Fibroblast of skin of right biceps (primary cell): ENCODE measurements at regions not wholly inside any gene's neighbourhood (a gene's known extent, or its start where the extent isn't known, plus 50 kb on each side); places are given as distances from the start of the nearest gene placed in this dataset.
"Not testable (repeated sequence)": the region's sequence is repeated elsewhere in the genome, so short reads cannot be mapped to it uniquely, and the experiment has no call there.

ENCODE experiments used
- DNase-seq: peaks from one replicate; pipeline ENCODE4 v3.0.0-alpha.2; 2013

DNA sequence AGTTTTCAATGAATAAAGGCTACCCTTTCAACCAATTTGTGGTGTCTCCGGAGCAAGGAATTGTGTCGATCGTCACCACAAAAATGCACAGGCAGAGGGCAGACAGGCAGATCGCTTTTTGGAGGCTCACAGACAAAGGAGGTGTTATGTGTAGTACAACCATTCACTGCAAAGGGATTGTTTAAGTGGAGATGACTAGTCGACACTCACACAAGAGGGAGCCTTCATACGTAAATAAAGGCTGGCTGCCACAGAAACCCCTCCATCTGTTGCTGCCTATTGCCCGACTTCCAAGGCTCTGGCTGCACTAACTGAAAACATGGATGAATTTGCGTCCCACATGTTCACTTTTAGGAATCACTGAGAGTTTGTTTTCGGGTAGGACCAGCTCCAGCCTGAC, 281.1 kb downstream of the NKX6-1 start:
- no peak for DNase-seq

DNA sequence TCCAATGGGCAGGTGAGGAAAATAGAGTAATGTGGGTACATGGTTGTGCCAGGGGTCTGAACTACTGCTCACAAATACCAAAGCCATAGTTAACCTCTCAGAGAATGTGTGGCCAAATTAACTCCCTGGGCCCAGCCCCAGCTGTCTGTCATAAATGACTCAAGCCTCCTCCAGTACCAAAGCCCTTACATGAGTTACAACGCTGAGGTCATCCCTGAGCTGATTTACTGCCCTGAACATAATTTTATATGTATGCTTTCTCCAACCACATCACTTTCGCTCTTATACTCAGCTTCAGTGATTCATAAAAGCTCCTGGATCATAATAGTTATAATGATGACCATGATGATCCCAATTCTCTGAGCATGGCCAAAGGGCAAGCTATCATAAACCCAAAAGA, 283.9 kb downstream of the NKX6-1 start:
- no peak for DNase-seq

DNA sequence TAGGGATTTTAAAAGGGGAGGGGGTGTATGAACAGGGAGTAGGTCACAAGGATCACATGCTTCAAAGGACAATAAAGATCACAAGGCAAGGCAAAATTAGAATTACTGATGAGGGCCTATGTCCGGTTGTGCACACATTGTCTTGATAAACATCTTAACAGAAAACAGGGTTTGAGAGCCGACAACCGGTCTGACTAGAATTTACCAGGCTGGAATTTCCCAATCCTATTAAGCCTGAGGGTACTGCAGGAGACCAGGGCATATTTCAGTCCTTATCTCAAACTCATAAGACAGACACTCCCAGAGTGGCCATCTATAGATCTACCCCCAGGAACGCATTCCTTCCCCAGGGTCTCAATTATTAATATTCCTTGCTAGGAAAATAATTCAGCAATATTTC, 292.9 kb downstream of the NKX6-1 start:
- not testable (repeated sequence) for DNase-seq

DNA sequence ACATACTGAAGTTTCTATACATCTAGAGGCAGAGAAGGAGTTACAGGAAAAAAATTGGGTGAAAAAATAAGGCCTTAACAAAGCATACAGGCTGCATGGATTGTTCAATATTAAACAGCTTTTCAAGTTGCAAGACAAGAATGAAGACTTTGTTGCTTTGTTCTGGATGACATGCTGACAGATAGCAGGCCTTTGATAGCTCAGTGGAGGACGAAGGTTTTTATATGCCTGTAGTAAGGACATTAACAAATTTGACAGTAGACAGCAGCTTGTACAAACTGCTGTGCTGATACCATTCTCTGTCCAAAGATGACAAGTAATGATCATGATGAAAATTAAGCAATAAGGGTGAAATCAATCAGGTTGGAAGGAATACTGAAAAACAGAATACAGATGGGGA, 309.9 kb downstream of the NKX6-1 start:
- DNase-seq = no peak

DNA sequence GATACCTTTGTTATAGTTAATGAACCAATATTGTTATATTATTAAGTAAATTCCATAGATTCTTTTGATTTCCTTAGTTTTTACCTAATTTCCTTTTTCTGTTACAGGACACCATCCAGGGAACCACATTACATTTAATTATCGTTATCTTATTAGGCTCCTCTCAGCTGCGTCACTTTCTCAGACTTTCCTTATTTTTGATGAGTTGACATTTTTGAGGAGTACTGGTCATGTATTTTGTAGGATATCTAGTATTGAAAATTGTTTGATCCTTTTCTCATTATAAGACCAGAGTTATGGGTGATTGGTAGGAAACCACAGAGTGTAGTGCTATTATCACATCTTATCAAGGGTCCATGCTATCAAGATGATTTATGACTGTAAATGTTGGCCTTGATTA, 319.7 kb downstream of the NKX6-1 start:
- DNase-seq = no peak

DNA sequence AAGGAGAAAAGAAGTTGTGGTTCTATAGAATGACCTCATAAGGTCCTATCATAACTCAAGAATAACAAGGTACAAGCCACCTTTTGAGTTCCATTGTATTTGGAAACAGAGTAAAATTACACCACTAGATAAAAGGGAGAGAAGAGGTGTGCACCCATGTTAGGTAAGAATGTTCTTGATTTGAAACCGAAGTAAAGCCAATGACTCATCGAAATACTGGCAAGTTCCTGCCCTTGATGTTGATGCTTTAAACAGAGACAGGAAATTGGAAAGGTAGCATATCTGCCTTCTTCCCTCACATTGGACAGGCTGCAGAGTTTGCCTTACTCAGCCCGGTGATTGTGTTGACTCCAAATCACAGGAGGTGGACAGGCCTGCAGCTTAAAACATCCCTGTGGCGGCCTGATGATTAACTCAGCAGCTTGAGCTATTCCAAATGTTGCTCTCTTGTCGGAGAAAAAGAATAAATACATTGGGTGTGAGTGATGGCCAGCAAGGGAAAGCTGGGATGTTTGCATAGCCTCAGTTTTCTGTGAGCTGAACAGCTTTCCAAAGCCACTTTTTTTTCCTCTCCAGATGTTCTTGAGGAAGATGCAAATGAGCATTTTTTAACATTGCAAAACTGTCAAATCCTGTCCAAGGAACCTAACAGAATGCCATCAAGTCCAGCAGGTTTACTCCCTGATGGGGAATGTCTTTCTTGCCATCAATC, 321.1 kb downstream of the NKX6-1 start:
- no peak for DNase-seq

DNA sequence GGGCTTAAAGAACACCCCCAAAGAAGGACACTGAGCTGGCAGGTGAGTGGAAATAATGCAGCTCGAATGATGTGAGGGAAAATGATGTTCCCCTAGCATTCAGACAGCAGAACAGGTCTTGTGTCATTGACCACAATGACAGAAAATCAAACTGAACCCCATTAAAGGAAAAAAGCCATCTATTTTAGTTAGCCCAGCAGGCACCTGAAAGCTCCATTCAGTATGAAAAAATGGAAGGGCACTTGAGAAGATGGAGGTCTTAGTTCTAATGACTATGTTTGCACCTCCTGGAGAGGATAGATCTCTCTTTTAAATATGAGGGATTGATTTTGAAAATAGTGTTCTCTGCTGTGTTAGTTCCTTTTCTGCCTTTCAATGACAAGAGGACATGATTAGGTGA, 323.1 kb downstream of the NKX6-1 start:
- DNase-seq = no peak

DNA sequence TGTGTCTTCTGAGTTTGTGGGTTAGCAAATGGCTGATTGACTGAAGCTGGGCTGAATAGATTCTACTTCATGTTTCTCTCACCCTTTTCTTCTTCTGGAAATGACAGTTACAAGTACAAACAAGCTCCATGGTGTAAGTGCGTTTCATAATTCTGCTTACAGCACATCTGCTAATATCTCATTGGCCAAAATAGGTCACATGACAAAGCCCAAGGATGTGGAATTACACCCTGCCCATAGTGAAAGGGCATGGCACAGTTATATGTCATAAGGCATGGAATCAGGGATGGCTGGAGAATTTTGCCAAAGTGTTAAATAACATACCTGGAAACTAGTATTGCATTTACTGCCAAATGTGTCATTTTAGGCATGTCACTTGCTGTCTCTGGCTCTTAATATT, 327.2 kb downstream of the NKX6-1 start:
- DNase-seq = no peak

DNA sequence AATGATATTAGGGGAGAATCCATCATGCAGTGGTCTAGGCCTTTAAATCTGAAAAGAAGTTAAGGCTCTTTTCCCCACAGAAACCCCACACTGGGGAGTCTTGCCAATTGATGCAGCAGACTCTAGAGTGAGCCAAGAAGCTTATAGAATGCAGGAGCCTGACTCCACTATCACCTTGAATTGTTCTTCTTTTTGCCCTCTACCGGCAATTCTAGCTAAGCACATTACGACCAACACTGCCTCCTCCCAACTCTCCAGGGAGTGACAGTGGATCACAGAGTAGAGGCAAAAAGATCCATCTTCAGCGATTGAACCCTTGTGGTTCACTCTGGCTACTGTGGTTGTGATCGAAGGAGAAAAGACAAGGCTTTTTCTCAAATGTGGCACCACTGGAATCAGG, 331.5 kb downstream of the NKX6-1 start:
- DNase-seq = no peak

DNA sequence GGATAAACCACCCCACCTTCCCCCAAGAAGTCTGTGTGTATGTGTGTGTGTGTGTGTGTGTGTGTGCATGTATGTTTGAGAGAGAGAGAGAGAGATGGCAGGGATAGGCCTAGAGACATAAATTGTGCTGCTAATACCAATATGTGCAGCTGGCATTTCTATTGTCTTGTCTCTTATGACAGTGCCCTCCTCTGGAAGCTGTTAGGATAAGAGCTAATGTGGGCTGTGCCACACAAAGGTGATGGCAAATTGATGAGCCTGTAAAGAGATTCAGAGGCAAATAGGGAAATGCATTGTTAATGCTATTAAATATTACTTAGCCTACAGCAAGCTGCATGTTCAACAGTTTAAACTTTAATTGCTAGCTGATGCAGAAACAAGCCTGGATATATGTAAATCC, 332.0 kb downstream of the NKX6-1 start:
- no peak for DNase-seq

DNA sequence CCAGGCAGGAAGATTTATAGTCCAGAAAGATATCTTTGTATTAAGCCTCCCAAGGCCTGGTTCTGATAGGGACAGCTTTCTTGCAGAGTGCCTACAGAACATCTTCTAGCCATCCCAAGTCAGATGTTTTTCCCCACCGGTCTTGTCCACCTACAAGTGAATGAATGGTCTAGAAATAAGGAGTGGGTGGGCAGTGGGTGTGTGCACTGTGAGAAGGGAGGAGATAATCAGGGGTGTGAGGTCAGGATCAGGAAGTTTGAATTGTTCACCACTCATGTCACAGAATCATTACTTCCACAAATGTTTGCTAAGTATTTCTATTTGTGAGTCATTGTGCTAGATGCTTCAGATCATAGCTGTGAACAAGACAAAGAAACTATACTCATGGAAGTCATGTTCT, 332.6 kb downstream of the NKX6-1 start:
- DNase-seq = no peak

DNA sequence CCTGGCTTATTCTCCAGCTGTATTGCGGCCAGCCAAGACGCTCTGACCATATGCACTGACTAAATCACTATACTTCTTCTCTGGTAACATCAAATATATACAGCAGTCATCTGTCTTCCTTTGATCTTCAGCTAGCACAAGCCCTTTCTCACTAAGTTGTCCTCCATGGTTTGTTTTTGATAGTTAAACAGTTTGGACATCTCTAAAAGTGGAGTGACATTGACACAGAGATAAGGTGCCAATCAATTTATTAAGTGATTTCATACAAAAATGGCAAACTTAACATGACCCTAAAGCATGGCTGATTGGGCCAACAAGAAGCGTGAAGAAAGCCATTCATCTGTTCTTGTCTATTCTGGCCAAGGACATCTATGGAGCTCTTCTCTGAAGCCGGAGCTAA, 334.9 kb downstream of the NKX6-1 start:
- no peak for DNase-seq

DNA sequence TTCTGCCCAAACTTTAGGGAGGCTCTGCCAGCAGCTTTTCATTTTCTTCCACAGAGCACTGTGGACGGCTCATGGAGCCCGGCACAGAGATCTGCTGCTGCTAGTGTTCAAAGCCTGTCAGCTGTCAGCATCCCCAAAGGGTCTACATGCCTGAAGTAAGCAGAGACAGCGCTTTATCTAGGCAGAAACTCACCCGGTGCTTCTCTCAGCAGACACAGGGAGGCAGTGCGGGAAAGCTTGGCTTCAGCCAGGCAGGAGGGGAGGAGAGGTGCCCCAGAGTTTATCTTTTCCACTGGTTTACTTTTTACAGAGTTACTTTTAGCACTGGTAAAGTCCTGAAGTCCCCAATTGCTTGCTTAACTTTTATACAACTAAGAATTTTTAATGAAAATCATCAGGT, 339.3 kb downstream of the NKX6-1 start:
- DNase-seq = no peak

DNA sequence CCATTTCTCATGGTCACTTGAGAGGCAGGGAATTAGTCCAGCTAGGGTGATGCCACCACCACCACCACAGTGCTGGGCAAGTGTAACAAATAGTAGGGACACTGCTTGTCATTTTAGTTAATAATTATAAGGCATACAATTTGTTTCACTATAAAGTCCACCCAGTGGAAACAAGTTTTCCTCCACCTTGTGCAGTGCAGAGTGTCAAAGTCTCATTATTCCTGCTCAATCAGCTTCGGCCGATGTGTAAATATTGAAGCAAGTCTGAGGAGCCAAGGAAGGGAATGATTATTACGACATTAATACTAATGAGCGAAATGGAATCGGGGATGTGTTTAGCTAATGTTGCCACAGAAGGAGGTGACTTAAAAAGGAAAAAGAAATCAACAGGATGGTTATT, 340.4 kb downstream of the NKX6-1 start:
- DNase-seq = no peak

DNA sequence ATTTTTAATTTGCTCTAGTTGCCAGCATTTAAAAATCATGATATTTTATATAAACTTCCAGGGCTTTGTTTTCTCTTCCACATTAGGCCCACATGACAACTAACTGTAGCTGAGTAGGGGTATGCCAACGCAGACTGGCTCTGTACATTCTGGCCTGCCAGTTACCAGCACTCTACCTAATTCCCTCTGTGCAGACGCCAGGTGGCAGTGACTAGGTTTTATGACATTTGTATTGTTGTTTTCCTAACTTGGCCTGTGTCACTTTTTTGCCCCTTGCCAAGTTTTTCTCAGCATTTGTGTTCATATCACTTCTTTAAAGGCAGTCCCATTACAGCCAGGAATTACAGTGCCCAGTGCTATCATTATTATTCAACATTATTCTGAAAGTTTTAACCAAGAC, 347.5 kb downstream of the NKX6-1 start:
- DNase-seq = no peak

DNA sequence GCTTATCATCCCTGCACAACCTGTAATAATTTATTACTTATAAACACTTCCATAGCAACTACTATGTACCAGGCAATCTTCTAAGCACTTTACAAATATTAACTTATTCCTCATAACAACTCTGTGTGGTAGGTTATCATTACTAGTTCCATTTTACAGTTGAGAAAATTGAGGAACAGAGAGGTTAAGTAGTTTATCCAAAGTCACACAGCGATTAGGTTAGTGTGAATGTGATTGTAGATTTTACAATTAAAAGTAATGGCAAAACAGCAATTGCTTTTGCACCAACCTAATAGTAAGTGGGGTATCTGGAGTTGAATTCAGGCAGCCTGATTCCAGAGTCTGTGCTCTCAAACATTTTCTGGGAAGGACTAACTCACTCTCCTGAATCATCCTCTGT, 348.9 kb downstream of the NKX6-1 start:
- DNase-seq = no peak

DNA sequence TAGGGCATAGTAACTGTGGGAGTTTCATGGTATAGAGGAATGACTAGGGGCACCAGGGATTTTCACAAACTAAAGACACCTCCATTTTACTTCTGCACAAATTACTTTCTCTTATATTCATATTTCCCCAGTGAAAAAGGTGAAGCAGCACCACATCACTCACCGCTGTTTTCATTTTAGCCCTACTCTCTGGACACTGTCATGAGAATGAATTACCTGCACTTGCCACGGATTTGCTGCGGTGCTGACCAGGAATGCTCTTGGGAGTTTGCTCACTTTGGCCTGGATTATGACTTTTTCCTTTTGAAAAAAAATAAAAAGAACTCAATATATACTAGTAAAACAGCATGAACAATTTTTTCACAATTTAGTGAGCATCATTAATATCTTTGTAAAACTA, 351.3 kb downstream of the NKX6-1 start:
- DNase-seq = no peak

DNA sequence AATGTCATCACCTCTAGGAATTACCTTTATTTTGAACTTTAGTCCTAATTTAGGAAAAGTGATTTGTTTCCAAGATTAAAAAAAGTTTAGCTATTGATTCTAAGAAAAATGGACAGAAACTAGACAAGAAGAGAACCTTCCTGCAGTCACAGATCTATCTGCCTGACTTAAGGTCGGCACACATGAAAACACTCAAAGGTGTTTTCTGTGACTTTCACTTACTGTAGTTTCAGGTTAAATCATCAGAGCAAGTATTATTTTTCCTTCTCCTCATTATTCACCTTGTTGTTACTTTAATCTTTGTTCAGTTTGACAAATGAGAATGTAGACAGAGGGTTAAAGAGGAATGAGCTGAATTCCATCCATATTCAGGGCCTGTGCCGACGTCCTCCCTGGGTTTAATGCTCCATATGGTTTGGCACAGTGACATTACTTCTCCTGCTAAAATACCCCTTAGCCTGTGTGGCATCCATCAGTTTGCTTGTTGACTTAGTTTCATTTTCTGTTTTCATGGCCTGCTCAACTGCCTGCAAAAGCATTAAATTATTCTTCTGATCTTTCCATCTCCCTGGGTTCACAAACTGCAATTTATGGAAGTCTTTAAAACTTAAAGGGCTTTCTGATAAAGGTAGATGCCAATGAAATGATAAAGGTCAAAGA, 352.7 kb downstream of the NKX6-1 start:
- DNase-seq = no peak

DNA sequence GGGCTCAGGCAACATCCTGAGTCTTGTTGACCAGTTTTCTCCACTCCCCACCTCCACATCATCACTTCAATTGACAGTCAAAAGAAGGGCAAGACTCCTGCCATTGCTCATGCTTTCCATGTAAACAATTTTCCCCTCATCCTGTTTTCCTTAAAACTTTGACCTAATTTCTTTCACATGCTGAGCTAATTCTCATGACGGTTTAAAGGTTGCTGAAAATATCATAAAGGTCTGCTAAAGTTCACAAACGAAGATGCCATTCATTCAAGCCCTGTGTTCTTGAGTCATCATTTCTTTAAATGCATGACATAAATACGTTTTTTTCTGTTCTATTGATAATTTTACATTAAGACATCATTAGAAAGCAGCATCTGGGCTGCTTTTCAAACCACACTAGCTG, 353.9 kb downstream of the NKX6-1 start:
- no peak for DNase-seq

DNA sequence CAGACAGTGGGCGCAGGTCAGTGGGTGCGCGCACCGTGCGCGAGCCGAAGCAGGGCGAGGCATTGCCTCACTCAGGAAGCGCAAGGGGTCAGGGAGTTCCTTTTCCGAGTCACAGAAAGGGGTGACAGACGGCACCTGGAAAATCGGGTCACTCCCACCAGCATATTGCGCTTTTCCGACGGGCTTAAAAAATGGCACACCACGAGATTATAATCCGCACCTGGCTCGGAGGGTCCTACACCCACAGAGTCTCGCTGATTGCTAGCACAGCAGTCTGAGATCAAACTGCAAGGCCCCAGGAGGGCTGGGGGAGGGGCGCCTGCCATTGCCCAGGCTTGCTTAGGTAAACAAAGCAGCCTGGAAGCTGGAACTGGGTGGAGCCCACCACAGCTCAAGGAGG, 372.2 kb downstream of the NKX6-1 start:
- not testable (repeated sequence) for DNase-seq

DNA sequence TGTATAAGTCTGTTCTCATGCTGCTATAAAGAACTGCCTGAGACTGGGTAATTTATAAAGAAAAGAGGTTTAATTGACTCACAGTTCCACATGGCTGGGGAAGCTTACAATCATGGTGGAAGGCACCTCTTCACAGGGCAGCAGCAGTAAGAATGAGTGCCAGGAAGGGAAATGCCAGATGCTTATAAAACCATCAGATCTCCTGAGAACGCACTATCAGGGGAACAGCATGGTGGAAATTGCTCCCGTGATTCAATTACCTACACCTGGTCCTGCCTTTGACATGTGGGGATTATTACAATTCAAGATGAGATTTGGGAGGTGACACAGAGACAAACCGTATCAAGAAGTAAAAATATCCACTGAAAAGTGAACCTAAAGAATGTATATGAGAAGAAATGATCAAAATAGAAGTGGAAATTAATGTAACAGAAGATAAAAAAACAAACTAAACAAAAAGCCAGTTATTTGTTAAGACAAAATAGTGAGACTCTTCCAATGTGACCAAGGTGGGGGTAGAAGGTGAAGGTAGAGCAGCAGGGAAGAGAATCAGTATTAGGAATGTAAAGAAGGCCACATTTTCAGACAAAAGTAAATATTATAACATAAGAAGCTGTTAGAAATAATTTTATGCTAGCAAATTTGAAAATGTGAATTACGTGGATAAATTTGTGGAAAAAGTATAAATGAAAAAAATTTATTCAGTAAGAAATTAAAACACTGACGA, 372.9 kb downstream of the NKX6-1 start:
- DNase-seq = no peak

DNA sequence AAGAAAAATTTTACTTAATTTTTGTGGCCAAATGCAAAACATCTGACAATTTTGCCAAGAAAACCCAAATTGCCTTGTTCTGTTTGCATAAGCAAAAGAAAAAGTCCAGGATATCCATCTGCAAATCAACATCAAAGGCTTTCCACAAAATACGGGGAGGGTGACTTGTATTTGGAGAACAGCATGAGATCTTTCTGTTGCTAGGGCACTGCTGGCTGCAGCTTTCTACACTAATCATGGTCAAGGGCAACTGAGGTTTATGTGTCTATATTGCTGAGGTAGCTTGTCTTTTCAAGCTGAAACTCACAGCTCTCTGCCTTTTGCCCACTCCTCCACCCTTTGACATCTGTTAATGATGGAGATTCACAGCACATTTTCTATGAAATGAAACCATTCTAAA, 389.1 kb downstream of the NKX6-1 start:
- no peak for DNase-seq

DNA sequence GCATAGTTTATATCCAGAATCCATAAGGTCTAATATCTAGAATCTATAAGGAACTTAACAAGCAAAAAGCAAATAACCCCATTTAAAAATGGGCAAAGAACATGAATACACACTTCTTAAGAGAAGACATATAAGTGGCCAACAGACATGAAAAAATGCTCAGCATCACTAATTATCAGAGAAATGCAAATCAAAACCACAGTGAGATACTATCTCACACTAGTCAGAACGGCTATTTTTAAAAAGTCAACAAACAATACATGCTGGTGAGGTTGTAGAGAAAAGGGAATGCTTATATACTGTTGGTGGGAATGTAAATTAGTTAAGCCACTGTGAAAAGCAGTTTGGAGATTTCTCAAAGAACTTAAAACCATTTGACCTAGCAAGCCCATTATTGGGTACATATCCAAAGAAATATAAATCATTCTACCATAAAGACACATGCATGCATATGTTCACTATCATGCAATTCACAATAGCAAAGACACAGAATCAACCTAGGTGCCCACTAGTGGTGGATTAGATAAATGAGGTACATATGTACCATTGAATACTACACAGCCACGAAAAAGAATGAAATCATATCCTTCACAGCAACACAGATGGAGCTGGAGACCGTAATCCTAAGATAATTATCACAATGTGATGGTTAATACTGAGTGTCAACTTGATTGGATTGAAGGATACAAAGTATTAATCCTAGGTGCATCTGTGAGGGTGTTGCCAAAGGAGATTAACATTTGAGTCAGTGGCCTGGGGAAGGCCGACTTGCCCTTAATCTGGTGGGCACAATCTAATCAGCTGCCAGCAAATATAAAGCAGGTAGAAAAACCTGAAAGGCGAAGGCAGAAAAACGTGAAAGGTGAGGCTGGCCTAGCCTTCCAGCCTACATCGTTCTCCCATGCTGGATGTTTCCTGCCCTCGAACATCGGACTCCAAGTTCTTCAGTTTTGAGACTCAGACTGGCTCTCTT, 397.2 kb downstream of the NKX6-1 start:
- not testable (repeated sequence) for DNase-seq
